Muscle layer of duodenum (tissue), 2 donors: ENCODE measurements at regions not wholly inside any gene's neighbourhood (a gene's known extent, or its start where the extent isn't known, plus 50 kb on each side); places are given as distances from the start of the nearest gene placed in this dataset.

Experiments
- H3K27ac ChIP-seq: one replicate; pipeline ENCODE4 v1.7.0; 2013; ENCODE audit warnings: mild to moderate bottlenecking, low read length
- H3K27me3 ChIP-seq: one replicate; pipeline ENCODE4 v1.7.0; 2013; ENCODE audit warnings: low read depth, mild to moderate bottlenecking, control low read depth, low read length
- H3K36me3 ChIP-seq, 2 donors: one replicate each; pipeline ENCODE4 v1.7.0; 2013; ENCODE audit warnings: low read length in 2 of 2, control low read depth in 1 of 2, mild to moderate bottlenecking in 1 of 2; ENCODE audit not compliant: insufficient read depth in 2 of 2, control insufficient read depth in 1 of 2
- H3K4me1 ChIP-seq, 2 donors: one replicate each; pipeline ENCODE4 v1.7.0; 2013; ENCODE audit warnings: low read length in 2 of 2, mild to moderate bottlenecking in 2 of 2, control low read depth in 1 of 2, moderate library complexity in 1 of 2; ENCODE audit not compliant: insufficient read depth in 2 of 2, control insufficient read depth in 1 of 2
- H3K4me3 ChIP-seq, 2 donors: one replicate each; pipeline ENCODE4 v1.7.0; 2013; ENCODE audit warnings: low read length in 2 of 2, low read depth in 1 of 2, mild to moderate bottlenecking in 1 of 2
- H3K9me3 ChIP-seq, 2 donors: one replicate each; pipeline ENCODE4 v1.7.0; 2013; ENCODE audit warnings: low read length in 2 of 2, control low read depth in 1 of 2, mild to moderate bottlenecking in 1 of 2; ENCODE audit not compliant: control insufficient read depth in 1 of 2
- donor health status: healthy.

- Histone ChIP-seq H3K4me3 (no peak overlapping the region), H3K9me3 (no peaks in the 10 kb centered on the region), H3K36me3 (no peaks in the 10 kb centered on the region), H3K27me3 (no peaks in the 10 kb centered on the region), H3K27ac (no peak overlapping the region), H3K4me1 (no peaks in the 10 kb centered on the region)
Observed at GRCh38 chr2:217520356-217521010, 482.3 kb downstream of the TNS1 start.

GRCh38 chr2:217517402-217517801 lies 485.4 kb downstream of the TNS1 start:
- H3K4me1 ChIP-seq: no peaks in the 10 kb centered on the region
- H3K27me3 ChIP-seq: no peaks in the 10 kb centered on the region
- H3K9me3 ChIP-seq: no peaks in the 10 kb centered on the region
- no peak overlapping the region for H3K27ac ChIP-seq
- no peak overlapping the region for H3K4me3 ChIP-seq
- H3K36me3 ChIP-seq: no peaks in the 10 kb centered on the region

GRCh38 chr2:217515615-217516309 lies 487.0 kb downstream of the TNS1 start:
- Histone ChIP-seq H3K27me3 (no peaks in the 10 kb centered on the region), H3K9me3 (no peaks in the 10 kb centered on the region), H3K27ac (no peak overlapping the region), H3K36me3 (no peaks in the 10 kb centered on the region), H3K4me3 (no peak overlapping the region), H3K4me1 (peaks cover 0 to 4% of the 10 kb centered on the region in 2 donors)

GRCh38 chr2:217513258-217513657 lies 489.5 kb downstream of the TNS1 start:
- Histone ChIP-seq H3K27me3 (no peaks in the 10 kb centered on the region), H3K4me1 (peaks cover 0 to 7% of the 10 kb centered on the region in 2 donors), H3K36me3 (no peaks in the 10 kb centered on the region), H3K27ac (no peak overlapping the region), H3K9me3 (no peaks in the 10 kb centered on the region), H3K4me3 (no peak overlapping the region)

GRCh38 chr2:217512728-217513127 lies 490.1 kb downstream of the TNS1 start:
- Histone ChIP-seq H3K27me3 (no peaks in the 10 kb centered on the region), H3K4me3 (no peak overlapping the region), H3K9me3 (no peaks in the 10 kb centered on the region), H3K4me1 (peaks cover 0 to 7% of the 10 kb centered on the region in 2 donors), H3K27ac (no peak overlapping the region), H3K36me3 (no peaks in the 10 kb centered on the region)

- Histone ChIP-seq H3K27ac (no peak overlapping the region), H3K27me3 (no peaks in the 10 kb centered on the region), H3K4me3 (no peak overlapping the region), H3K9me3 (no peaks in the 10 kb centered on the region), H3K4me1 (peaks cover 0 to 7% of the 10 kb centered on the region in 2 donors), H3K36me3 (no peaks in the 10 kb centered on the region)
Observed at GRCh38 chr2:217512259-217512658, 490.5 kb downstream of the TNS1 start.

- Histone ChIP-seq H3K27me3 (no peaks in the 10 kb centered on the region), H3K36me3 (no peaks in the 10 kb centered on the region), H3K9me3 (no peaks in the 10 kb centered on the region), H3K27ac (no peak overlapping the region), H3K4me1 (peaks cover 0 to 7% of the 10 kb centered on the region in 2 donors), H3K4me3 (no peak overlapping the region)
Observed at GRCh38 chr2:217511850-217512249, 490.9 kb downstream of the TNS1 start.

DNA sequence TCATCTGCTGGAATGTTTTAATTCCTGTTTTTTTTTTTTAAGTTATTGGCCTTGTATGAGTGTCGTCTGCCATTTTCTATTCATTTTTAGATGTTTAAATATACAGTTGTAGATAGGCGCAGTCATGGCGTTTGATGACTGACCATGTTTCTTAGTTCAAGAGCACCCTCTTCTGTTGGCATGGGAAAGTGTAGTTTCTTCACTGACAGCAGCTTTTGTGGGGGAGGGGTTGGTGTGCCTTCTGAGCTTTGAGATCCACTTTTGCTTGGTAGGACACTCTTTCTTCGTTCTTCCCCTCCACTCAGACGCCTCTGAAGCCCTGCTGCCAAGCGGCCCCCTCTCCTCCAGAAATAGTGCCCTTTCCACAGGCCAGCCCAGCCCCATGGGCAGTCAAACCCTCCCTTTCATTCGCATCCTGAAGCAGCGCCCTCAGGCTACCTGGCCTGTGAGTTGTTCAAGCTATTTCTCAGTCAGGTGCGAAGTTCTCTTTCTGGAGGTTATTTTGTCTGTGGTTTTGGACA lies 492.0 kb downstream of the TNS1 start:
- Histone ChIP-seq H3K36me3 (no peaks in the 10 kb centered on the region), H3K4me3 (no peak overlapping the region), H3K27me3 (no peaks in the 10 kb centered on the region), H3K9me3 (no peaks in the 10 kb centered on the region), H3K27ac (no peak overlapping the region), H3K4me1 (peaks cover 0 to 7% of the 10 kb centered on the region in 2 donors)

GRCh38 chr2:217505303-217505702 lies 497.5 kb downstream of the TNS1 start:
- H3K9me3 ChIP-seq: no peaks in the 10 kb centered on the region
- H3K27me3 ChIP-seq: no peaks in the 10 kb centered on the region
- H3K27ac ChIP-seq: no peak overlapping the region
- H3K4me1 ChIP-seq: peaks cover 0 to 1% of the 10 kb centered on the region in 2 donors
- H3K36me3 ChIP-seq: no peaks in the 10 kb centered on the region
- H3K4me3 ChIP-seq: no peak overlapping the region

DNA sequence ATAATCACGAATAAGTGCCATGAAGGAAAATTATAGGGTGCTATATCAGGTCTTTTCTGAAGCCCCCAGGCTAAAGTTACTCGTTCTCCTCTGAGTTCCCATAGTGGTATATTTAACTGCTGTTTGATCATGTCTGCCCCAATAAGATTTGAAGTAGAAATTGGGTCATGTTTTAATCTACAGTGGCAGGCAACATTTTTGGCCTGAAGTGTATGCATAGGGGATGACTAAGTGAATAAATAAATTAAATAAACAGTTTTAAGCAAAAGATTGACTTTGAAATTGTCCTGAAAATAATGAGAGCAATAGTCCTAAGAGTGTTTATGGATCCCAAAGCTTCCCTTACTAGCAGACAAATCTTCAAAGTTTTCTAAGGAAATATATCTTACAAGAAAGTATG lies 500.9 kb downstream of the TNS1 start:
- Histone ChIP-seq H3K36me3 (no peaks in the 10 kb centered on the region), H3K27me3 (no peaks in the 10 kb centered on the region), H3K27ac (no peak overlapping the region), H3K4me3 (no peak overlapping the region), H3K4me1 (no peaks in the 10 kb centered on the region), H3K9me3 (no peaks in the 10 kb centered on the region)

GRCh38 chr2:217497843-217498377 lies 504.9 kb downstream of the TNS1 start:
- no peaks in the 10 kb centered on the region for H3K9me3 ChIP-seq
- no peaks in the 10 kb centered on the region for H3K27me3 ChIP-seq
- no peak overlapping the region for H3K4me3 ChIP-seq
- no peaks in the 10 kb centered on the region for H3K4me1 ChIP-seq
- H3K27ac ChIP-seq: no peak overlapping the region
- no peaks in the 10 kb centered on the region for H3K36me3 ChIP-seq
